HUES6 (cell line): ENCODE measurements at regions not wholly inside any gene's neighbourhood (a gene's known extent, or its start where the extent isn't known, plus 50 kb on each side); places are given as distances from the start of the nearest gene placed in this dataset.
A peak's percentile ranks its signal among the peaks of the same experiment; 100 is the strongest.
"Not testable (repeated sequence)": the region's sequence is repeated elsewhere in the genome, so short reads cannot be mapped to it uniquely, and the experiment has no call there.

Experiments
- H3K27ac ChIP-seq: 2 replicates; pipeline ENCODE4 v1.7.0; 2013; ENCODE audit warnings: low read depth, mild to moderate bottlenecking, low read length, inconsistent platforms
- H3K27me3 ChIP-seq: 2 replicates; pipeline ENCODE4 v1.6.1; 2013; ENCODE audit warnings: low read length; ENCODE audit not compliant: control insufficient read depth, insufficient read depth
- H3K36me3 ChIP-seq: 2 replicates; pipeline ENCODE4 v1.6.1; 2013; ENCODE audit warnings: low read length; ENCODE audit not compliant: control insufficient read depth, insufficient read depth
- H3K4me1 ChIP-seq: 2 replicates; pipeline ENCODE4 v1.6.1; 2013; ENCODE audit warnings: low read length; ENCODE audit not compliant: control insufficient read depth, insufficient read depth
- H3K4me3 ChIP-seq: 2 replicates; pipeline ENCODE4 v1.5.1; 2013; ENCODE audit warnings: low read depth, low read length
- H3K9ac ChIP-seq: one replicate; pipeline ENCODE4 v1.6.1; 2013; ENCODE audit warnings: mild to moderate bottlenecking, low read length
- H3K9me3 ChIP-seq: 2 replicates; pipeline ENCODE4 v1.6.1; 2013; ENCODE audit warnings: low read depth, low read length; ENCODE audit not compliant: control insufficient read depth, insufficient read depth

GRCh38 chr6:14297118-14297517 is 179.5 kb downstream of the CD83 start:
- not testable (repeated sequence) for H3K9me3 ChIP-seq, H3K4me3 ChIP-seq, H3K27me3 ChIP-seq
- peaks cover 20% of the 10 kb centered on the region for H3K4me1 ChIP-seq
- peak overlapping the region; percentile 71; the same call in 1 of the 2 replicates for H3K27ac ChIP-seq
- peaks cover 45% of the 10 kb centered on the region for H3K36me3 ChIP-seq
- peak overlapping the region; percentile 33 for H3K9ac ChIP-seq

DNA sequence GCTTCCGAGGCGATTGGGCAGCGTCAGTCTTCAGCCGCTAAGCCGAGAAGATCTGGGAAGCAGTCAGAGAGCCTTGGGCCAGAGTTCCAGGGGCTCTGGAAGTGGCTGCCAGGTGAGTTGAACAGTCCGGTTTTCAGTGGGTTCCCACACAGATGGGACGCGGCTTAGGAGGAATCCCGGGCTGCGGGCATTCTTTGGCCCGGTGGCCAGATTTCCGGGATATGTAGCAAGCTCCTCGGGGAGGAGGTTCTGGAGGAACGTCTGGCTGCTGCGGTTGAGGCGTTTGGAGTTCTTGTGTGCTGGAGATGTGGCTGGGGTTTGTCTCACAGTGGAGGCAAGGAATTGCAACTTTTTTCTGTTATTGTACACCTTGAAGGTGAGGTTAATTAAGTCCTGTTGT is 182.6 kb downstream of the CD83 start:
- Histone ChIP-seq H3K27ac (0 out of 2 replicates have a peak overlapping the region, but pooled peaks have one; percentile 51), H3K4me3 (peak overlapping the region; percentile 52), H3K4me1 (peaks cover 11% of the 10 kb centered on the region), H3K36me3 (peaks cover 20% of the 10 kb centered on the region), H3K9ac (peak overlapping the region; percentile 86), H3K9me3 (peaks cover 17% of the 10 kb centered on the region)
- H3K27me3 ChIP-seq, result not testable (repeated sequence)

DNA sequence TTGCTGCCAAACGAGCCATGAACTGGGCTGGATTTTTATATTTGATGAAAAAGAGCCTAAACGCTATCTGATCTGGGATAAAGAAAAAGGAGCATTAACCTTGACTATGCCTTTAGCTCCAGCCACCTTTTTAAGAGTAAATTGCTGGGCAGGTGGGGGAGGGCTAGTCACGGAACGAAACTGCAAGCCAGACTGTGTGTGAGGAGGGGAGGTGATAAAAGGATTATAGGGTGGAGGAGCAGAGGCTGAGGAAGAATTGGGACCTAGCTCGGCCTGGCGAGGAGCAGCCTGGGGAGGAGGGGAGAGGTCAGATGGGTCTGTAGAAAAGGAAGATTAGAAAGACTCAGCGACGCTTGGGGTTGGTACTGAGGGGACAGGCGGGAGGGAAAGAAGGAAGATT is 183.1 kb downstream of the CD83 start:
- Histone ChIP-seq H3K4me1 (peaks cover 15% of the 10 kb centered on the region), H3K4me3 (peak overlapping the region; percentile 52; the same call in 1 of the 2 replicates), H3K36me3 (peaks cover 15% of the 10 kb centered on the region), H3K9me3 (peaks cover 17% of the 10 kb centered on the region), H3K9ac (peak overlapping the region; percentile 86)
- not testable (repeated sequence) for H3K27ac ChIP-seq, H3K27me3 ChIP-seq

GRCh38 chr6:14301477-14301876 is 183.9 kb downstream of the CD83 start:
- peaks cover 17% of the 10 kb centered on the region for H3K9me3 ChIP-seq
- H3K9ac ChIP-seq, result peak overlapping the region; percentile 78
- not testable (repeated sequence) for H3K36me3 ChIP-seq, H3K4me1 ChIP-seq, H3K27me3 ChIP-seq
- H3K27ac ChIP-seq, result peak overlapping the region; percentile 55; the same call in 1 of the 2 replicates
- peak overlapping the region; percentile 52 for H3K4me3 ChIP-seq

DNA sequence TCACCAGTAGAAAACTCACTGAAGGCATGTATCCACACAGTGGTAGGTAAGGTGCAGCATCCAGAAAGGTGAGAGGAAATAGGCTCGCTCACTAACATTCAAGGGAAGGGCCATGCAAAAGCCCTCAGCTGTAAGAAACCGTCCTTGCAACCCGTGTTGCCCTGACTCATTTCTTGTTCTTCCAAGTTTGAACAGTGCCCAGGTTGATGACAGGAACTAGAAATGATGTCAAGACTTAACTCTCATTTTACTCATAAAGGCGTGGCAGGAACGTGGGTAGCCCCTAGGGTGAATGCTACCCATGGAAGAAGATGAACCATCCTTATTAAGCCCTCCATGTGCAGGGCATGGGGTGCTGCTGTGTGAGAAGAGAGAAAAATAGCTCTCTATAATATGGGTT is 187.6 kb downstream of the CD83 start:
- H3K9ac ChIP-seq, result no peak overlapping the region
- no peaks in the 10 kb centered on the region for H3K27me3 ChIP-seq
- no peak overlapping the region for H3K27ac ChIP-seq
- H3K4me1 ChIP-seq, result peaks cover 5% of the 10 kb centered on the region
- H3K4me3 ChIP-seq, result no peak overlapping the region
- H3K9me3 ChIP-seq, result peaks cover 17% of the 10 kb centered on the region
- peaks cover 4% of the 10 kb centered on the region; the same call in 1 of the 2 replicates for H3K36me3 ChIP-seq

GRCh38 chr6:14305624-14306023 is 188.1 kb downstream of the CD83 start:
- peaks cover 4% of the 10 kb centered on the region; the same call in 1 of the 2 replicates for H3K36me3 ChIP-seq
- H3K9me3 ChIP-seq, result peaks cover 21% of the 10 kb centered on the region
- H3K4me3 ChIP-seq, result no peak overlapping the region
- H3K4me1 ChIP-seq, result peaks cover 5% of the 10 kb centered on the region
- no peak overlapping the region for H3K27ac ChIP-seq
- H3K9ac ChIP-seq, result no peak overlapping the region
- H3K27me3 ChIP-seq, result no peaks in the 10 kb centered on the region

GRCh38 chr6:14306151-14306906 is 188.8 kb downstream of the CD83 start:
- Histone ChIP-seq H3K27me3 (no peaks in the 10 kb centered on the region), H3K9me3 (peaks cover 28% of the 10 kb centered on the region), H3K36me3 (peaks cover 4% of the 10 kb centered on the region; the same call in 1 of the 2 replicates), H3K27ac (no peak overlapping the region), H3K4me3 (no peak overlapping the region), H3K4me1 (peaks cover 5% of the 10 kb centered on the region), H3K9ac (no peak overlapping the region)

GRCh38 chr6:14309516-14309915 is 191.9 kb downstream of the CD83 start:
- Histone ChIP-seq H3K4me3 (no peak overlapping the region), H3K27ac (no peak overlapping the region), H3K27me3 (no peaks in the 10 kb centered on the region)

DNA sequence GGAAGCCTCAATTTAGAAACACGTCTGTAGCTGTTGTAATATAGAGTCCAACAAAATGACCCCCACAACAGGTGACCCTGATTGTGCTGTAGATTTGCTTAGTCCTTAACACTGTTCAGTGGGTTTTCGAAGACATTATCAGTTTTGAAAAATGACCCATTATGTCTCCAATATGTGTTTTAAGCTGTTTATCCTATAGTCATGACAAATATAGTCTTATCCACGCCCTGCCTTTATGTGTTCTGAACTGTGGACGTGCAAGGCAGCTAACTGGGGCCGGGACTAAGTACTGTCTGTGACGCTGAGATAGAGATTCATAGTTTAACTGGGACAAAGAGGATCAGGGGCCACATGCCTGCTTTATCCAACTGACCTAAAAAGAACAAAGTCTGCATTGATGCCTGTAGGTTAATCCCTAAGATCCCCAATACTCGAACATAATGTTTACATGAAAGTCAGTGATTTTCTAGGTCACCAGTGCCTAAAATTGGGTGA is 192.4 kb downstream of the CD83 start:
- Histone ChIP-seq H3K9me3 (peaks cover 11% of the 10 kb centered on the region; the same call in 1 of the 2 replicates), H3K27me3 (no peaks in the 10 kb centered on the region), H3K4me1 (peaks cover 5% of the 10 kb centered on the region; the same call in 1 of the 2 replicates), H3K9ac (no peak overlapping the region), H3K36me3 (no peaks in the 10 kb centered on the region; the same call in 1 of the 2 replicates), H3K27ac (no peak overlapping the region), H3K4me3 (no peak overlapping the region)

More at GRCh38 chr6:14309516-14309915, 191.9 kb downstream of the CD83 start:
- Histone ChIP-seq H3K9ac (no peak overlapping the region), H3K9me3 (peaks cover 13% of the 10 kb centered on the region; the same call in 1 of the 2 replicates), H3K4me1 (peaks cover 5% of the 10 kb centered on the region; the same call in 1 of the 2 replicates), H3K36me3 (no peaks in the 10 kb centered on the region; the same call in 1 of the 2 replicates)

- peaks cover 11% of the 10 kb centered on the region; the same call in 1 of the 2 replicates for H3K9me3 ChIP-seq
- no peaks in the 10 kb centered on the region for H3K27me3 ChIP-seq
- 0 out of 2 replicates have a peak, but pooled peaks cover 5% of the 10 kb centered on the region for H3K4me1 ChIP-seq
- H3K4me3 ChIP-seq, result no peak overlapping the region
- H3K27ac ChIP-seq, result no peak overlapping the region
- no peaks in the 10 kb centered on the region; the same call in 1 of the 2 replicates for H3K36me3 ChIP-seq
- H3K9ac ChIP-seq, result no peak overlapping the region
Observed at GRCh38 chr6:14310960-14311359, 193.4 kb downstream of the CD83 start.

DNA sequence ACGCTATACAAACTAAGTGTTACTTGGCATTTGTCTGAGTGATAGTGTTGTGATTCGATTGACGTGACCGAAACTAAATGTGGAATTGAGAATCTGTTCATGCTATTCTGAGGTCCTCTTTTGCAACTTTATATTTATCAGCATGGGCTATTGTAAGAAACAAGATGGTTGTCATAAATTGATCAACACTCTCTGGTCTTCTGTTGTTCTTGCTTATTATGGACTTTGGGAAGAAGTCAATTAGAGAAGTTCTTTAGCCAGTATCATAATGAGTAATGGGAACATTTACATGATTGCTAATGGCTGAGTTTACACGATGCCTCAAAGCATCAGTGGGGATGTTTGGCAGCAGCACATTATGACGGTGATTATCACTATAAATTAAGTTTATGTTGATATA is 195.0 kb downstream of the CD83 start:
- Histone ChIP-seq H3K9ac (no peak overlapping the region), H3K4me3 (no peak overlapping the region), H3K9me3 (peaks cover 11% of the 10 kb centered on the region; the same call in 1 of the 2 replicates), H3K27ac (no peak overlapping the region), H3K36me3 (no peaks in the 10 kb centered on the region; the same call in 1 of the 2 replicates), H3K27me3 (no peaks in the 10 kb centered on the region), H3K4me1 (peaks cover 15% of the 10 kb centered on the region)
